ENCODE measurements at regions not wholly inside any gene's neighbourhood (a gene's known extent, or its start where the extent isn't known, plus 50 kb on each side); places are given as distances from the start of the nearest gene placed in this dataset.

GRCh38 chr9:75623462-75623861 lies 267.0 kb upstream of the PCSK5 start:
- no peak overlapping the region for H3K9ac ChIP-seq
- H3K4me2 ChIP-seq (ENCODE audit: low read length) = no peak overlapping the region
- H2AFZ ChIP-seq = no peak overlapping the region
- no peaks in the 10 kb centered on the region for H3K9me3 ChIP-seq (ENCODE audit: control insufficient read depth, low read length)
- no peak overlapping the region for H3K27ac ChIP-seq
- no peaks in the 10 kb centered on the region for H3K36me3 ChIP-seq (ENCODE audit: control insufficient read depth, insufficient read depth, low read length)
- no peak overlapping the region for H3K4me3 ChIP-seq (ENCODE audit: low read depth, low read length)
- no peaks in the 10 kb centered on the region for H3K27me3 ChIP-seq (ENCODE audit: control insufficient read depth, insufficient read depth, low read length)
- peaks cover 5% of the 10 kb centered on the region for H3K4me1 ChIP-seq
- TF ChIP-seq CTCF (IDR thresholded peaks at IDR 0.05) = no peak
- H3K79me2 ChIP-seq = no peaks in the 10 kb centered on the region

GRCh38 chr9:75624998-75625397 lies 265.5 kb upstream of the PCSK5 start:
- peaks cover 5% of the 10 kb centered on the region for H3K4me1 ChIP-seq
- H3K79me2 ChIP-seq = no peaks in the 10 kb centered on the region
- peak overlapping the region; percentile 73 for H2AFZ ChIP-seq
- H3K9ac ChIP-seq = no peak overlapping the region
- no peak overlapping the region for H3K4me3 ChIP-seq (ENCODE audit: low read depth, low read length)
- H3K27ac ChIP-seq = no peak overlapping the region
- H3K9me3 ChIP-seq (ENCODE audit: control insufficient read depth, low read length) = no peaks in the 10 kb centered on the region
- TF ChIP-seq CTCF (IDR thresholded peaks at IDR 0.05) = no peak
- no peaks in the 10 kb centered on the region for H3K36me3 ChIP-seq (ENCODE audit: control insufficient read depth, insufficient read depth, low read length)
- H3K4me2 ChIP-seq (ENCODE audit: low read length) = peak overlapping the region; percentile 51
- no peaks in the 10 kb centered on the region for H3K27me3 ChIP-seq (ENCODE audit: control insufficient read depth, insufficient read depth, low read length)

GRCh38 chr9:75626860-75627259 lies 263.6 kb upstream of the PCSK5 start:
- Histone ChIP-seq H3K27me3 (ENCODE audit: control insufficient read depth, insufficient read depth, low read length) (no peaks in the 10 kb centered on the region), H3K36me3 (ENCODE audit: control insufficient read depth, insufficient read depth, low read length) (no peaks in the 10 kb centered on the region), H3K4me3 (ENCODE audit: low read depth, low read length) (no peak overlapping the region), H3K9me3 (ENCODE audit: control insufficient read depth, low read length) (no peaks in the 10 kb centered on the region), H3K79me2 (no peaks in the 10 kb centered on the region), H3K27ac (no peak overlapping the region), H3K4me1 (peaks cover 5% of the 10 kb centered on the region), H3K9ac (no peak overlapping the region), H2AFZ (no peak overlapping the region), H3K4me2 (ENCODE audit: low read length) (no peak overlapping the region)
- no peak for TF ChIP-seq CTCF (IDR thresholded peaks at IDR 0.05)

GRCh38 chr9:75628952-75629351 lies 261.5 kb upstream of the PCSK5 start:
- H3K9ac ChIP-seq = no peak overlapping the region
- no peak for TF ChIP-seq CTCF (IDR thresholded peaks at IDR 0.05)
- H3K4me1 ChIP-seq = peaks cover 5% of the 10 kb centered on the region
- no peaks in the 10 kb centered on the region for H3K27me3 ChIP-seq (ENCODE audit: control insufficient read depth, insufficient read depth, low read length)
- H3K4me2 ChIP-seq (ENCODE audit: low read length) = no peak overlapping the region
- no peak overlapping the region for H3K27ac ChIP-seq
- no peaks in the 10 kb centered on the region for H3K79me2 ChIP-seq
- no peak overlapping the region for H2AFZ ChIP-seq
- H3K9me3 ChIP-seq (ENCODE audit: control insufficient read depth, low read length) = no peaks in the 10 kb centered on the region
- H3K36me3 ChIP-seq (ENCODE audit: control insufficient read depth, insufficient read depth, low read length) = no peaks in the 10 kb centered on the region
- H3K4me3 ChIP-seq (ENCODE audit: low read depth, low read length) = no peak overlapping the region

GRCh38 chr9:75633451-75634057 lies 256.9 kb upstream of the PCSK5 start:
- Histone ChIP-seq H3K4me3 (ENCODE audit: low read depth, low read length) (no peak overlapping the region), H2AFZ (no peak overlapping the region), H3K27me3 (ENCODE audit: control insufficient read depth, insufficient read depth, low read length) (no peaks in the 10 kb centered on the region), H3K9me3 (ENCODE audit: control insufficient read depth, low read length) (no peaks in the 10 kb centered on the region), H3K27ac (no peak overlapping the region), H3K79me2 (no peaks in the 10 kb centered on the region), H3K36me3 (ENCODE audit: control insufficient read depth, insufficient read depth, low read length) (no peaks in the 10 kb centered on the region), H3K9ac (no peak overlapping the region), H3K4me2 (ENCODE audit: low read length) (no peak overlapping the region), H3K4me1 (peaks cover 3% of the 10 kb centered on the region)
- no peak for TF ChIP-seq CTCF (IDR thresholded peaks at IDR 0.05)
